ENCODE measurements at regions not wholly inside any gene's neighbourhood (a gene's known extent, or its start where the extent isn't known, plus 50 kb on each side); places are given as distances from the start of the nearest gene placed in this dataset.

DNA sequence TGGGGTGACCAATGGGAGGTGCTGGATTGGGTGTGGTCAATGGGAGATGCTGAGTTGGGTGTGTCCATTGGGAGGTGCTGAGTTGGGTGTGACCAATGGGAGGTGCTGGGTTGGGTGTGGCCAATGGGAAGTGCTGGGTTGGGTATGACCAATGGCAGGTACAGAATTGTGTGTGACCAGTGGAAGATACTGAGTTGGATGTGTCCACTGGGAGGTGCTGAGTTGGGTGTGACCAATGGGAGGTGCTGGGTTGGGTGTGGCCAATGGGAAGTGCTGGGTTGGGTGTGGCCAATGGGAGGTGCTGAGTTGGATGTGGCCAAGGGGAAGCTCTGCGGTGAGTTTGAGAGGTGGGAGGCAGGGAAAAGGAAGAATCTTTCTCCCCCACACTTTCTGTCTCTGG, 250.0 kb upstream of the PROK2 start:
- ATAC-seq (ENCODE audit: insufficient read depth, low FRiP score): no peak

DNA sequence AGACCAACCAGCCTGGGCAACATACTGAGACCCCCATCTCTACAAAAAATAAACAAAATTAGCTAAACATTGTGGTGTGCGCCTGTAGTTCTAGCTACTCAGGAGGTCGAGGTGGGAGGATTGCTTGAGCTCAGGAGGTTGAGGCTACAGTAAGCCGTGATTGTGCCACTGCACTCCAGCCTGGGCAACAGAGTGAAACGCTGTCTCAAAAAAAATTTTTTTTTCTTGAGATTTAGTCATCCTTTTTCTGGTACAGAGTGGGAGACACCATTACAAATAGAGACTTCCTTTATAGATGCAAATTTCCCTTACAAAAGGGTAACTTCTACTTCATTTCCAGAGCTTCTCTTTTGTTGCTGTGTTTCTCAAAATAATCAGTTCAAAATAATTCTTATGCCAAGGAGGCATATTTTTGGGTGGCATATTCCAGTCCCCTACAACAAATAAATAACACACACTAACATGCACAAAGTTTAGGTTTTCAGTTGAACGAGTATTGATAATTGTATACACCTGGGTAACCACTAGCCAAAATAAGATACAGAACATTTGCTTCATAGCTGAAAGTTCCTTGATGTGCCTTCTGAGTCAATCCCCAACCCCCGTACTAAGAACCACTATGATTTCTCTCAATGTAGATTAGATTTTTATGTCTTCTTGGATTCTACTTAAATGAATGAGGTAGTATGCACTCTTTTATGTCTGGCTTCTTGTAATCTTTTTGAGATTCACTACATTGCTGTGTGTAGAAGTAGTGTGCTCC, 248.9 kb upstream of the PROK2 start:
- 84 to 89% methylated on average over 6 of the region's 6 CpGs for WGBS, 2 donors
- DNase-seq (no peak), ATAC-seq (ENCODE audit: insufficient read depth, low FRiP score) (no peak)
- Histone ChIP-seq H3K27me3 (ENCODE audit: control insufficient read depth in 3 of 3, insufficient read depth in 3 of 3, low read length in 2 of 3) (no peaks in the 10 kb centered on the region), H3K9me3 (ENCODE audit: control insufficient read depth in 4 of 4, insufficient read depth in 3 of 4, low read length in 3 of 4) (no peaks in the 10 kb centered on the region), H3K4me3 (no peak overlapping the region), H3K36me3 (ENCODE audit: control insufficient read depth in 4 of 4, insufficient read depth in 4 of 4, low read length in 4 of 4) (no peaks in the 10 kb centered on the region), H3K9ac (ENCODE audit: insufficient read depth in 1 of 2, low read length in 2 of 2) (no peak overlapping the region), H3K4me1 (ENCODE audit: control insufficient read depth in 5 of 5, insufficient read depth in 5 of 5, low read length in 5 of 5) (peaks cover 0 to 7% (median 0%) of the 10 kb centered on the region in 5 donors), H3K27ac (ENCODE audit: low read depth in 1 of 2, low read length in 1 of 2) (no peak overlapping the region)
- TF ChIP-seq, protein P1, sequence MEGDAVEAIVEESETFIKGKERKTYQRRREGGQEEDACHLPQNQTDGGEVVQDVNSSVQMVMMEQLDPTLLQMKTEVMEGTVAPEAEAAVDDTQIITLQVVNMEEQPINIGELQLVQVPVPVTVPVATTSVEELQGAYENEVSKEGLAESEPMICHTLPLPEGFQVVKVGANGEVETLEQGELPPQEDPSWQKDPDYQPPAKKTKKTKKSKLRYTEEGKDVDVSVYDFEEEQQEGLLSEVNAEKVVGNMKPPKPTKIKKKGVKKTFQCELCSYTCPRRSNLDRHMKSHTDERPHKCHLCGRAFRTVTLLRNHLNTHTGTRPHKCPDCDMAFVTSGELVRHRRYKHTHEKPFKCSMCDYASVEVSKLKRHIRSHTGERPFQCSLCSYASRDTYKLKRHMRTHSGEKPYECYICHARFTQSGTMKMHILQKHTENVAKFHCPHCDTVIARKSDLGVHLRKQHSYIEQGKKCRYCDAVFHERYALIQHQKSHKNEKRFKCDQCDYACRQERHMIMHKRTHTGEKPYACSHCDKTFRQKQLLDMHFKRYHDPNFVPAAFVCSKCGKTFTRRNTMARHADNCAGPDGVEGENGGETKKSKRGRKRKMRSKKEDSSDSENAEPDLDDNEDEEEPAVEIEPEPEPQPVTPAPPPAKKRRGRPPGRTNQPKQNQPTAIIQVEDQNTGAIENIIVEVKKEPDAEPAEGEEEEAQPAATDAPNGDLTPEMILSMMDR (IDR thresholded peaks at IDR 0.05; ENCODE audit: control extremely low read depth, extremely low read depth): no peak

More for the DNA sequence above, 250.0 kb upstream of the PROK2 start:
- Histone ChIP-seq H3K9me3 (ENCODE audit: control insufficient read depth in 4 of 4, insufficient read depth in 3 of 4, low read length in 3 of 4) (no peaks in the 10 kb centered on the region), H3K4me1 (ENCODE audit: control insufficient read depth in 5 of 5, insufficient read depth in 5 of 5, low read length in 5 of 5) (peaks cover 0 to 7% (median 0%) of the 10 kb centered on the region in 5 donors), H3K27ac (ENCODE audit: low read depth in 1 of 2, low read length in 1 of 2) (no peak overlapping the region), H3K9ac (ENCODE audit: insufficient read depth in 1 of 2, low read length in 2 of 2) (no peak overlapping the region), H3K27me3 (ENCODE audit: control insufficient read depth in 3 of 3, insufficient read depth in 3 of 3, low read length in 2 of 3) (no peaks in the 10 kb centered on the region), H3K36me3 (ENCODE audit: control insufficient read depth in 4 of 4, insufficient read depth in 4 of 4, low read length in 4 of 4) (no peaks in the 10 kb centered on the region), H3K4me3 (no peak overlapping the region)
- TF ChIP-seq, protein P1 (IDR thresholded peaks at IDR 0.05; ENCODE audit: control extremely low read depth, extremely low read depth): no peak
- no peak for DNase-seq
- WGBS, 2 donors: 58 to 60% methylated on average over 1 of the region's 1 CpG

DNA sequence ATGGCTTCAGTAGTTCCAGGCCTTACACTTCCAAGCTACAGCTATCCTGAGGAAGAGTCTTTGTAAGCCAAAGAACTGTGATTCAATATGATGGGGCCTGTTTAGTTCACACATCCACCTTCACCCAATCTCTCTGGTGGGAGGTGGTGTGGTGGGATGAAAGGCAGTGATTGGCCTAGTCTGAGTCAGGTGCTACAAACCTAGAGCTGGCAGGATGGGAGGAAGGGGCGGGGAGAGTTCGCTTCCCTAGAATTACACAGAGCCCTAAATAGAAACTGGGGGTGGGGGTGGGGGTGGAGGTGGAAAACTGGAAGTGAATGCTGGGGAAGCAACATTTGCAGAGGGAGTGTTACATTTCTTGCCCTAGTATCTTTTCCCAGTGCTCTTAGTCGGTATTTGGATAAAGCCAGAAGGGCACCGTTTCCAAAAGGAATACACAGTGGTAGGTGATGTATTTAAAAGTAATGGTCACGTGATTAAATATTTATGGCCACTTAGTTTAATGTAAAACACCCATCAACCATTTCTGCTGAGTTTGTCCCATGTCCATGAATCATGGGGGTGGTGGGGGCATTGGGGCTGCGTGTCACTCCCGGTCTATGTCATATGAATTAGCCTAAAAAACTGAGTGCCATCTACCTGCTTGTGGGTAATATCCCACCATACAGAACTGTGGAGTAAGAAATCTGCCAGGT, 247.6 kb upstream of the PROK2 start:
- Histone ChIP-seq H3K4me1 (ENCODE audit: control insufficient read depth in 5 of 5, insufficient read depth in 5 of 5, low read length in 5 of 5) (peaks cover 0 to 7% (median 0%) of the 10 kb centered on the region in 5 donors), H3K9me3 (ENCODE audit: control insufficient read depth in 4 of 4, insufficient read depth in 3 of 4, low read length in 3 of 4) (no peaks in the 10 kb centered on the region), H3K4me3 (no peak overlapping the region), H3K27ac (ENCODE audit: low read depth in 1 of 2, low read length in 1 of 2) (no peak overlapping the region), H3K36me3 (ENCODE audit: control insufficient read depth in 4 of 4, insufficient read depth in 4 of 4, low read length in 4 of 4) (no peaks in the 10 kb centered on the region), H3K9ac (ENCODE audit: insufficient read depth in 1 of 2, low read length in 2 of 2) (no peak overlapping the region), H3K27me3 (ENCODE audit: control insufficient read depth in 3 of 3, insufficient read depth in 3 of 3, low read length in 2 of 3) (no peaks in the 10 kb centered on the region)
- DNase-seq (no peak), ATAC-seq (ENCODE audit: insufficient read depth, low FRiP score) (no peak)
- 70 to 78% methylated on average over 7 of the region's 7 CpGs for WGBS, 2 donors
- TF ChIP-seq, protein P1 (IDR thresholded peaks at IDR 0.05; ENCODE audit: control extremely low read depth, extremely low read depth): no peak
